Subcutaneous abdominal adipose tissue (tissue), 5 donors: ENCODE measurements at regions not wholly inside any gene's neighbourhood (a gene's known extent, or its start where the extent isn't known, plus 50 kb on each side); places are given as distances from the start of the nearest gene placed in this dataset.

ENCODE experiments used
- H3K27ac ChIP-seq: one replicate; pipeline ENCODE4 v1.7.0; 2013; ENCODE audit warnings: low read depth, mild to moderate bottlenecking, inconsistent platforms, low read length, moderate library complexity
- H3K27me3 ChIP-seq, 5 donors: one replicate each; pipeline ENCODE4 v1.7.0; 2013; ENCODE audit warnings: low read length in 5 of 5, inconsistent platforms in 1 of 5; ENCODE audit not compliant: control insufficient read depth in 5 of 5, insufficient read depth in 4 of 5
- H3K36me3 ChIP-seq, 5 donors: one replicate each; pipeline ENCODE4 v1.7.0; 2013; ENCODE audit warnings: low read length in 5 of 5; ENCODE audit not compliant: control insufficient read depth in 5 of 5, insufficient read depth in 5 of 5
- H3K4me1 ChIP-seq, 5 donors: one replicate each; pipeline ENCODE4 v1.7.0; 2013; ENCODE audit warnings: low read length in 5 of 5, mild to moderate bottlenecking in 3 of 5, moderate library complexity in 1 of 5; ENCODE audit not compliant: control insufficient read depth in 5 of 5, insufficient read depth in 5 of 5
- H3K4me3 ChIP-seq, 5 donors: one replicate each; pipeline ENCODE4 v1.7.0; 2013; ENCODE audit warnings: low read length in 5 of 5, low read depth in 1 of 5
- H3K9ac ChIP-seq, 5 donors: one replicate each; pipeline ENCODE4 v1.7.0; 2013; ENCODE audit warnings: low read length in 5 of 5, mild to moderate bottlenecking in 4 of 5, moderate library complexity in 3 of 5
- H3K9me3 ChIP-seq, 5 donors: one replicate each; pipeline ENCODE4 v1.7.0; 2013; ENCODE audit warnings: low read length in 5 of 5; ENCODE audit not compliant: control insufficient read depth in 5 of 5
- donor health status: healthy.
- donor health status: healthy.
- donor health status: healthy.
- donor health status: healthy.
- donor health status: healthy.

GRCh38 chr15:39243396-39243795 is 337.5 kb upstream of the THBS1 start:
- Histone ChIP-seq H3K4me1 (peaks cover 0 to 17% (median 7%) of the 10 kb centered on the region in 5 donors), H3K27ac (no peak overlapping the region), H3K36me3 (no peaks in the 10 kb centered on the region), H3K9me3 (peaks cover 0 to 6% (median 4%) of the 10 kb centered on the region in 5 donors), H3K4me3 (no peak overlapping the region), H3K27me3 (no peaks in the 10 kb centered on the region), H3K9ac (no peak overlapping the region)

GRCh38 chr15:39244776-39245175 is 336.1 kb upstream of the THBS1 start:
- H3K4me3 ChIP-seq: no peak overlapping the region
- peaks cover 0 to 6% (median 4%) of the 10 kb centered on the region in 5 donors for H3K9me3 ChIP-seq
- H3K9ac ChIP-seq: no peak overlapping the region
- H3K36me3 ChIP-seq: no peaks in the 10 kb centered on the region
- peaks cover 0 to 17% (median 8%) of the 10 kb centered on the region in 5 donors for H3K4me1 ChIP-seq
- no peak overlapping the region for H3K27ac ChIP-seq
- H3K27me3 ChIP-seq: no peaks in the 10 kb centered on the region

GRCh38 chr15:39246523-39246922 is 334.4 kb upstream of the THBS1 start:
- Histone ChIP-seq H3K4me3 (no peak overlapping the region), H3K36me3 (no peaks in the 10 kb centered on the region), H3K27me3 (no peaks in the 10 kb centered on the region), H3K9me3 (no peaks in the 10 kb centered on the region), H3K4me1 (peaks cover 0 to 17% (median 11%) of the 10 kb centered on the region in 5 donors), H3K27ac (no peak overlapping the region), H3K9ac (no peak overlapping the region)

GRCh38 chr15:39247574-39247973 is 333.3 kb upstream of the THBS1 start:
- Histone ChIP-seq H3K4me1 (peaks cover 0 to 19% (median 9%) of the 10 kb centered on the region in 5 donors), H3K27me3 (no peaks in the 10 kb centered on the region), H3K27ac (no peak overlapping the region), H3K9me3 (no peaks in the 10 kb centered on the region), H3K36me3 (no peaks in the 10 kb centered on the region), H3K9ac (no peak overlapping the region), H3K4me3 (no peak overlapping the region)

GRCh38 chr15:39248204-39248603 is 332.7 kb upstream of the THBS1 start:
- peaks cover 0 to 21% (median 4%) of the 10 kb centered on the region in 5 donors for H3K4me1 ChIP-seq
- H3K27ac ChIP-seq: no peak overlapping the region
- H3K4me3 ChIP-seq: no peak overlapping the region
- no peaks in the 10 kb centered on the region for H3K36me3 ChIP-seq
- no peaks in the 10 kb centered on the region for H3K9me3 ChIP-seq
- no peak overlapping the region for H3K9ac ChIP-seq
- no peaks in the 10 kb centered on the region for H3K27me3 ChIP-seq

GRCh38 chr15:39250001-39250400 is 330.9 kb upstream of the THBS1 start:
- Histone ChIP-seq H3K4me3 (no peak overlapping the region), H3K4me1 (peaks cover 0 to 21% (median 0%) of the 10 kb centered on the region in 5 donors), H3K27ac (no peak overlapping the region), H3K36me3 (no peaks in the 10 kb centered on the region), H3K9ac (no peak overlapping the region), H3K9me3 (no peaks in the 10 kb centered on the region), H3K27me3 (no peaks in the 10 kb centered on the region)

- no peaks in the 10 kb centered on the region for H3K9me3 ChIP-seq
- H3K36me3 ChIP-seq: no peaks in the 10 kb centered on the region
- no peaks in the 10 kb centered on the region for H3K27me3 ChIP-seq
- no peak overlapping the region for H3K27ac ChIP-seq
- H3K9ac ChIP-seq: no peak overlapping the region
- no peak overlapping the region for H3K4me3 ChIP-seq
- H3K4me1 ChIP-seq: peaks cover 0 to 21% (median 0%) of the 10 kb centered on the region in 5 donors
Measured at GRCh38 chr15:39250460-39251186, 330.3 kb upstream of the THBS1 start.

- Histone ChIP-seq H3K36me3 (no peaks in the 10 kb centered on the region), H3K9me3 (no peaks in the 10 kb centered on the region), H3K4me1 (peaks cover 0 to 21% (median 0%) of the 10 kb centered on the region in 5 donors), H3K4me3 (no peak overlapping the region), H3K27ac (no peak overlapping the region), H3K27me3 (no peaks in the 10 kb centered on the region), H3K9ac (no peak overlapping the region)
Measured at GRCh38 chr15:39251413-39252133, 329.3 kb upstream of the THBS1 start.

GRCh38 chr15:39252134-39252470 is 328.8 kb upstream of the THBS1 start:
- H3K4me3 ChIP-seq: no peak overlapping the region
- H3K27ac ChIP-seq: no peak overlapping the region
- H3K36me3 ChIP-seq: no peaks in the 10 kb centered on the region
- no peak overlapping the region for H3K9ac ChIP-seq
- H3K4me1 ChIP-seq: peaks cover 0 to 21% (median 0%) of the 10 kb centered on the region in 5 donors
- H3K9me3 ChIP-seq: no peaks in the 10 kb centered on the region
- H3K27me3 ChIP-seq: no peaks in the 10 kb centered on the region

GRCh38 chr15:39253552-39253951 is 327.3 kb upstream of the THBS1 start:
- no peaks in the 10 kb centered on the region for H3K9me3 ChIP-seq

More at GRCh38 chr15:39253552-39253951, 327.3 kb upstream of the THBS1 start:
- Histone ChIP-seq H3K4me1 (peaks cover 0 to 13% (median 0%) of the 10 kb centered on the region in 5 donors), H3K36me3 (no peaks in the 10 kb centered on the region), H3K27me3 (no peaks in the 10 kb centered on the region), H3K9ac (no peak overlapping the region), H3K4me3 (no peak overlapping the region), H3K27ac (no peak overlapping the region)
